HPDE6-E6E7 (cell line): ENCODE measurements at regions not wholly inside any gene's neighbourhood (a gene's known extent, or its start where the extent isn't known, plus 50 kb on each side); places are given as distances from the start of the nearest gene placed in this dataset.
"Not testable (repeated sequence)": the region's sequence is repeated elsewhere in the genome, so short reads cannot be mapped to it uniquely, and the experiment has no call there.

Source experiments
- DNase-seq: peaks from one replicate; pipeline ENCODE4 v3.0.0; 2011; ENCODE audit warnings: missing footprints; ENCODE audit errors: extremely low spot score

- not testable (repeated sequence) for DNase-seq
These were observed 56.2 kb downstream of the SPATA31A6 start for GRCh38 chr9:42239445-42240260.

DNA sequence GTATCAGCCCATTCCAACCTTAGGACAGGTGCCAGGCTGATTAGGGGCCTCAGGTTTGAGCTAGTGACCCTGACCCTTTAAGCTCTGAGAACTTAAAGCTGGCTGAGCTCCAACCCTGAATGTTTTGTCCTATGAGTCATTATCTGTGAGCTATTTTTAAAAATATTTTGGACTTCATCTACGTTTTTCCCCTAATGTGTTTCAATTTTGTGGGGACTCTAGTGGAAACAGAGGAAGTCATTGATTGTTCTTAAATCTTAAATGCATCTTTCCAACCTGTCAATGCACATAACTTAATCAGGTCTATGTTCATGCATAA, 56.8 kb downstream of the SPATA31A6 start:
- DNase-seq: not testable (repeated sequence)

DNA sequence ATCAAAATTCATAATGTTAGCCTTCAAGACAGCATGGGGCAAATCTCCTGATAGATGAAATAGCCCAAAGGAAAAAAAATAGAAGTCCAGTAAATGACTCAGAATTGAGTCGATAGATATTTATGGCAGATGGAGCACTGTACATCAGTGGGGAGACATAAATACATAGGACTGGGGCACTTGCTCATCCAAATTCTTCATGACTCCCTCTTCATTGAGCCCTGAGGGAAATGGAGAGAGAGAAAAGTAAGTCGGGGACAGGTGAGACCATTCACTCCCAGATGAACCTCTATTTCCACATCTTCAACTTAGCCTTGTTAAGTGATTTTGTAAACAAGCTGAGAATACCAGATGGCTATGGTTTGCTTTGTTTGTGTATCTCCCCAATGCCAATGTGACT, 59.8 kb downstream of the SPATA31A6 start:
- not testable (repeated sequence) for DNase-seq

GRCh38 chr9:42243822-42244221, 60.4 kb downstream of the SPATA31A6 start:
- DNase-seq: not testable (repeated sequence)

DNA sequence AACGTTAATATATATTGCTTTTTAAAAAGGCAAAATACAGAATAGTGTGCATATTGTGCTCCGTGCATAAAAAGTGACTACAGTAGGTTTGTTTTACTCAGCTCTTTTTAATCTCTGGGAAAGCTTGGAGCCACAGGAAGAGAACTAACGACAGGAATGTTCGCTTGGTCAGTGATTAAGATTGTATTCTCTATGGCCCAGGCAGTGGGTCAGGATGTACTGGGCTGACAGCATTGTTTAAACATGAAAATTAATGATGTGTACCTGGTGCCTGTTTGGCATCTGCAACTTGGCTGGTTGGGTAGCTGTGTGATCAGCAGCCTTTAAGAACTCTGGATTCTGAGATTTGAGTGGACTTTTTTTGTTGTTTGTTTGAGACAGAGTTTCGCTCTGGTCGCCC, 85.3 kb downstream of the SPATA31A6 start:
- DNase-seq: not testable (repeated sequence)

DNA sequence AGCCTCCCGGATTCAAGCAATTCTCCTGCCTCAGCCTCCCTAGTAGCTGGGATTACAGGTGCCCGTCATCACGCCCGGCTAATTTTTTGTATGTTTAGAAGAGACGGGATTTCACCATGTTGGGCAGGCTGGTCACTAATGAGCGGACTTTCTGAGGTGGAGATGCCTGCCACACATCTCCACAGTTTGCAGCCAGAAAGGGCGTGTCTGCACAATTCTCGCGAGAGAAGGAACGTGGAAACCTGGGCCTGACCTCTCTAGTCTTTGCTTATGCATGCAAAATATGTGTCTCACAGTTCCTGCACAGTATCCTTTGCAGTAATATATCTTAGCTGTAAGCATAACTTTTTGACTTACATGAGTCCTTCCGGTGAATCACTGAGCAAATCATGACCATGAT, 85.7 kb downstream of the SPATA31A6 start:
- not testable (repeated sequence) for DNase-seq

DNA sequence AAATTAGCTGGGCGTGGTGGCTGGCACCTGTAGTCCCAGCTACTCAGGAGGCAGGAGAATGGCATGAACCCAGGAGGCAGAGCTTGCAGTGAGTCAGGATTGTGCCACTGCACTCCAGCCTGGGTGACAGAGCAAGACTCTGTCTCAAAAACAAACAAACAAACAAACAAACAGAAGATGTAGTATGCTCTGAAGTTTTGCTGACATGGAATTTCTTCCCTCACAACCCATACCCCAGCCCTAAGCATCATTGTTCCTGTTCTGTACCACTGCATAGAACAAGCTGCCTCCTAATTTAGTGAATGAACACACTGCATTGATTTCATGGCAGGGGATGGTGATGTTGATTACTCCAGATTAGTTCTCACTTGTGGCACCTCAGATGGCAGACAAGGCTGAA, 89.7 kb downstream of the SPATA31A6 start:
- DNase-seq: not testable (repeated sequence)

GRCh38 chr9:42275141-42275540, 91.7 kb downstream of the SPATA31A6 start:
- no peak for DNase-seq

GRCh38 chr9:42282531-42283178, 99.2 kb downstream of the SPATA31A6 start:
- not testable (repeated sequence) for DNase-seq

DNA sequence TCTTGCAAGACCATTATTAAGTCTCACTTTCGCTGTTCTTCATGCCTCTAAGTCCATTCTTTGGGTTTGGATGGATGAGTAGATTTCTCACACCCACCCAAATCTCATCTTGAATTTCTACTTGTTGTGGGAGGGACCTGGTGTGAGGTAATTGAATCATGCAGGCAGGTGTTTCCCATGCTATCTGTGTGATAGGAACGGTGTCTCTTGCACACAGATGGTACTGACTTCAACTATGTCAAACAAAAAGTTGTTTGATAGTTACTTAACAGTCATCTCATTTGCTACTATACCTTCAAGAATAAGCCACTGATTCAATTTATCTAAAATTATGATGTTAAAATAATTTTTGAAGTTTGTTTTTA, 99.7 kb downstream of the SPATA31A6 start:
- not testable (repeated sequence) for DNase-seq

- DNase-seq: not testable (repeated sequence)
These were observed 102.8 kb downstream of the SPATA31A6 start for GRCh38 chr9:42286145-42286845.

- not testable (repeated sequence) for DNase-seq
These were observed 104.8 kb downstream of the SPATA31A6 start for GRCh38 chr9:42288002-42288864.

DNA sequence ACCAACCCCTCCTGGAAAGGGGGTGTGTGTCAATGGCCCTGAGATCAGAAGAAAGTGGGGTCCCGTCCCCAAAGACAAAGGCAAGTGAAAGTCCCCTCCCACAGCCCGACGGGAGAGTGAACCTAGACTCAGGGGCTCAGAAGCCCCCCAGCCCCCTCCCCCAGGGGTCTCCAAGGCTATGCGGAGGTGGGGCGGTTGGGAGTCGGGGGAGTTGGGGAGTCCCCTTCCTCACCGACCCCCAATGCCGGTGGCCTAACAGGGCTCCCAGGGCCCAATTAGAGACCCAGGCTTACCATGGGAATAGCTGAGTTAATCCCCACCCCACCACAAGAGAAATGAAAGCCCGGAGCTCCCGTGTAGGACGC, 105.4 kb downstream of the SPATA31A6 start:
- DNase-seq: not testable (repeated sequence)

- DNase-seq: not testable (repeated sequence)
These were observed 116.7 kb downstream of the SPATA31A6 start for GRCh38 chr9:42300124-42300523.

DNA sequence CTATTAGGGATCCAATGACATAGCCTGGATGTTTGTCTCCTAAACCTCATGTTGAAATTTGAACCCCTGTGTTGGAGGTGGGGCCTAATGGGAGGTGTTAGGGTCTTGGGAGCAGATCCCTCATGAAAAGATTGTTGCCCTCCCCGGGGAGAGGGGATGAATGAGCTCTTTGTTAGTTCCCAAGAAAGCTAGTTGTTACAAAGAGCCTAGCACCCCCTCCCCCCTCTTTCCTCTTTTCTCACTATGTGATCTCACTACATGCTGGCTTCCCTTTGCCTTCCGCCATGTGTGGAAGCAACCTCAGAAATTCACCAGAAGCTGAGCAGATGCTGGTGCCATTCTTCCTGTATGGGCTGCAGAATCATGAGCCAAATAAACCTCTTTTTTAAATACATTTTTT, 123.2 kb downstream of the SPATA31A6 start:
- DNase-seq: not testable (repeated sequence)

DNA sequence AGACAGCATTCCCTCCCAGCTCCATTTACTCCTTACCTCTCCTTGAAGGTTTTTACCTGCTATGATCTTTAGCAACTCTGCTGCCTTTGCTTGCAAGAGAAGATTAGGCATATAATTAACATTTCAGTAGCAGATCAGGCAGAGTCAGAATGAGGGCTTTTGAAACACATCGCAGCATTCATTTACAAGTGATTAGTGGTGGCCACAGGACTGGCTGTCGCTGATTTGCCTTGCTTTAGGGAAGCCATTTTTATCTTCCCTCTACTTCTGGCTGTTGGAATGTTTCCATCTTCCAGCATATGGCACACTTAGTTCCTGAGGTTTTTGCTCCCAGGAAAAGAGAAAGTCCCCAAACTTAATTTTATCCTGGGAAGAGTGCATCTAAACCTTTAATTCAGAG, 124.0 kb downstream of the SPATA31A6 start:
- DNase-seq: not testable (repeated sequence)

GRCh38 chr9:42310972-42311371, 127.5 kb downstream of the SPATA31A6 start:
- not testable (repeated sequence) for DNase-seq

DNA sequence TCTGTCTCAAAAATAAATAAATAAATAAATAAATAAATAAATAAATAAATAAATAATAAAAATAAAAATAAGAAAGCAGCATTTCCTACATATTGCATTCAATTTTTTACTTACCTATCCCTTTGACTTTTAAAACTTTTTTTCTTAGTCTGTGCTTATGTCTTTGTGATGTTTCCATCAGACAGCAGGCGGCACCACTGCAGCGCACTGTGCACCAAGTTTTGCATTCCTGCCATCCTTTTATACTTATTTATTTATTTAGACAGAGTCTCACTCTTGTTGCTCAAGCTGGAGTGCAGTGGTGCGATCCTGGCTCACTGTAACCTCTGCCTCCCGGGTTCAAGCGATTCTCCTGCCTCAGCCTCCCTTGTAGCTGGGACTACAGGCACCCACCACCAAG, 132.6 kb downstream of the SPATA31A6 start:
- DNase-seq: not testable (repeated sequence)

- DNase-seq: not testable (repeated sequence)
These were observed 134.2 kb downstream of the SPATA31A6 start for GRCh38 chr9:42317677-42318076.

GRCh38 chr9:42323084-42323809, 139.8 kb downstream of the SPATA31A6 start:
- not testable (repeated sequence) for DNase-seq

DNA sequence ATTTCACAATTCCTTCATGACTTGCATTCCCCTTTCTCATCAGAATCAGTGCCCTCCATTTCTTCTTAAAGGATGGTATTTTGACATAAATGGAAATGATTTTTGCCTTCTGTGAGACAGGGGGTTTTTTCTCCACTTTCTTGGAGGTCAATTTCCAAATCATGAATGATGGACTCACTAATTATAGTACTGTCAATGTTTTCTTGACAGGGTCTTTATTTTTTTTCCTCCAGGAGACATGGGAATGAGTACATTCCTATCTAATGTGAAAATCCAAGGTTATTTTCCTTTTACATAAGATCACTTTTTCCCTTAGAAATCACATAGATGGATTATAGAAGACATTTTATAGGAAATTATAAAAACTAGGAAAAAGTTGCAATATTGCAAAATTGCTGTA, 141.7 kb downstream of the SPATA31A6 start:
- DNase-seq: not testable (repeated sequence)
